HG03469 (cell line): ENCODE measurements at regions not wholly inside any gene's neighbourhood (a gene's known extent, or its start where the extent isn't known, plus 50 kb on each side); places are given as distances from the start of the nearest gene placed in this dataset.
"Not testable (repeated sequence)": the region's sequence is repeated elsewhere in the genome, so short reads cannot be mapped to it uniquely, and the experiment has no call there.

Experiments used
- ATAC-seq: cut with Tn5 transposase; IDR thresholded peaks from one replicate; pipeline ENCODE4 v1.9.1; 2021; ENCODE audit warnings: mild to moderate bottlenecking, moderate library complexity, moderate number of reproducible peaks; ENCODE audit not compliant: unreplicated experiment

- ATAC-seq, result no peak
These were observed 216.7 kb upstream of the SLC35B3 start for GRCh38 chr6:8651998-8652397.

- no peak for ATAC-seq
These were observed 209.9 kb upstream of the SLC35B3 start for GRCh38 chr6:8645212-8645611.

GRCh38 chr6:8644306-8644705 lies 209.0 kb upstream of the SLC35B3 start:
- no peak for ATAC-seq

GRCh38 chr6:8642854-8643253 lies 207.5 kb upstream of the SLC35B3 start:
- ATAC-seq, result no peak

GRCh38 chr6:8642131-8642530 lies 206.8 kb upstream of the SLC35B3 start:
- ATAC-seq, result no peak

GRCh38 chr6:8639928-8640649 lies 204.7 kb upstream of the SLC35B3 start:
- ATAC-seq, result no peak

GRCh38 chr6:8637896-8638597 lies 202.7 kb upstream of the SLC35B3 start:
- no peak for ATAC-seq

- ATAC-seq, result no peak
These were observed 198.4 kb upstream of the SLC35B3 start for GRCh38 chr6:8633762-8634161.

GRCh38 chr6:8628736-8629135 lies 193.4 kb upstream of the SLC35B3 start:
- ATAC-seq, result no peak

GRCh38 chr6:8628063-8628462 lies 192.7 kb upstream of the SLC35B3 start:
- ATAC-seq, result no peak

GRCh38 chr6:8627085-8627861 lies 191.9 kb upstream of the SLC35B3 start:
- ATAC-seq, result peak; percentile 70

GRCh38 chr6:8624665-8625064 lies 189.3 kb upstream of the SLC35B3 start:
- ATAC-seq, result no peak

GRCh38 chr6:8623441-8623840 lies 188.1 kb upstream of the SLC35B3 start:
- ATAC-seq, result no peak

- ATAC-seq, result no peak
These were observed 184.5 kb upstream of the SLC35B3 start for GRCh38 chr6:8619853-8620252.

GRCh38 chr6:8619408-8619807 lies 184.1 kb upstream of the SLC35B3 start:
- not testable (repeated sequence) for ATAC-seq

- no peak for ATAC-seq
These were observed 173.4 kb upstream of the SLC35B3 start for GRCh38 chr6:8608737-8609136.

- ATAC-seq, result no peak
These were observed 154.8 kb upstream of the SLC35B3 start for GRCh38 chr6:8589941-8590729.

- ATAC-seq, result no peak
These were observed 152.8 kb upstream of the SLC35B3 start for GRCh38 chr6:8588176-8588575.

GRCh38 chr6:8583291-8583690 lies 147.9 kb upstream of the SLC35B3 start:
- ATAC-seq, result no peak

- no peak for ATAC-seq
These were observed 144.0 kb upstream of the SLC35B3 start for GRCh38 chr6:8579372-8579771.

GRCh38 chr6:8578006-8578405 lies 142.7 kb upstream of the SLC35B3 start:
- ATAC-seq, result no peak
